GM12892 (cell line): ENCODE measurements at regions not wholly inside any gene's neighbourhood (a gene's known extent, or its start where the extent isn't known, plus 50 kb on each side); places are given as distances from the start of the nearest gene placed in this dataset.

Experiments
- POLR2A ChIP-seq: IDR thresholded peaks from 2 replicates; pipeline ENCODE4 v1.6.1; 2011; ENCODE audit warnings: low read depth, low read length, control low read depth
- POLR2AphosphoS5 ChIP-seq: IDR thresholded peaks from 2 replicates; pipeline ENCODE4 v1.6.1; 2011; ENCODE audit warnings: low read depth, low read length, control low read depth

- TF ChIP-seq POLR2A (no peak), POLR2AphosphoS5 (no peak)
These were observed 66.4 kb upstream of the SLC44A1 start for GRCh38 chr9:105178076-105178475.
